HepG2 (cell line): ENCODE measurements at regions not wholly inside any gene's neighbourhood (a gene's known extent, or its start where the extent isn't known, plus 50 kb on each side); places are given as distances from the start of the nearest gene placed in this dataset.

Source experiments
- ATAC-seq: fragments of 200-7000 bp; cut with Tn5 transposase; 3 replicates; pipeline ENCODE4 v1.9.1; 2020; ENCODE audit warnings: mild to moderate bottlenecking, moderate library complexity
- BruUV-seq: library from RNA; stranded (reverse); fragments of 400-500 nt; replicated peaks from 2 replicates; lab custom pipeline; 2021; lab: Mats Ljungman, UMichigan
- CTCF ChIA-PET: fragments of 300-600 bp; formaldehyde crosslinking; extraction: SDS; loops from one replicate; lab custom pipeline; 2021; ENCODE audit warnings: low total read pairs, inconsistent platforms, low intra/inter-chr PET ratio; lab: Yijun Ruan, JAX
- POLR2A ChIA-PET: fragments of 350-600 bp; sonication (Branson Sonifier 250); formaldehyde crosslinking; loops from one replicate; lab custom pipeline; 2020; ENCODE audit warnings: antibody characterized with exemption, inconsistent platforms; lab: Yijun Ruan, JAX
- DNase-seq: peaks from one replicate; pipeline ENCODE4 v3.0.0-alpha.2; 2015; ENCODE audit warnings: low spot score
- FAIRE-seq: peaks from 3 replicates; lab custom pipeline; 2011; peaks lifted over from hg19 to GRCh38; lab: Jason Lieb, UNC
- H2AFZ ChIP-seq: one replicate; pipeline ENCODE4 v1.6.1; 2011; ENCODE audit warnings: low read length, inconsistent platforms
- H3K27ac ChIP-seq: fragments of 300-600 bp; 3 replicates; pipeline ENCODE4 v1.8.0; 2011; ENCODE audit warnings: mixed run types, mild to moderate bottlenecking, mixed read lengths, low read length, inconsistent platforms; ENCODE audit not compliant: insufficient read depth; ENCODE audit errors: extremely low read length
- H3K27me3 ChIP-seq, 2 experiments: fragments of 200-600 bp in 1 of 2; 2 replicates in 1 of 2; 3 replicates in 1 of 2; pipeline versions ENCODE4 v1.6.0 to v1.8.0; 2011; ENCODE audit warnings: low read length in 2 of 2, mild to moderate bottlenecking in 2 of 2, moderate library complexity in 2 of 2, inconsistent platforms in 1 of 2; ENCODE audit not compliant: insufficient read depth in 2 of 2, control insufficient read depth in 1 of 2
- H3K36me3 ChIP-seq, 2 experiments: fragments of 200-600 bp in 1 of 2; replicated peaks in 1 of 2; 2 replicates in 1 of 2; 3 replicates in 1 of 2; pipeline versions ENCODE4 v1.5.1 to v1.8.0; 2011; ENCODE audit warnings: low read length in 2 of 2, inconsistent platforms in 1 of 2; ENCODE audit not compliant: insufficient read depth in 2 of 2, control insufficient read depth in 1 of 2
- H3K4me1 ChIP-seq: 2 replicates; pipeline ENCODE4 v1.5.1; 2012; ENCODE audit warnings: low read length, inconsistent platforms; ENCODE audit not compliant: insufficient read depth
- H3K4me2 ChIP-seq: 2 replicates; pipeline ENCODE4 v1.6.0; 2011; ENCODE audit warnings: low read depth, low read length, inconsistent platforms
- H3K4me3 ChIP-seq, 3 experiments: fragments of 200-600 bp in 1 of 3; sonication (generic), shearing (Covaris generic) in 1 of 3; replicated peaks in 1 of 3; 2 replicates each; pipeline ENCODE4 v1.5.1; 2011 to 2016; ENCODE audit warnings: low read length in 3 of 3, inconsistent platforms in 2 of 3, low read depth in 2 of 3, mild to moderate bottlenecking in 2 of 3, control low read depth in 1 of 3, mixed read lengths in 1 of 3; ENCODE audit not compliant: insufficient read depth in 1 of 3
- H3K79me2 ChIP-seq: one replicate; pipeline ENCODE4 v1.6.1; 2011; ENCODE audit warnings: low read length, inconsistent platforms; ENCODE audit not compliant: insufficient read depth
- H3K9ac ChIP-seq: 2 replicates; pipeline ENCODE4 v1.6.0; 2011; ENCODE audit warnings: mild to moderate bottlenecking, low read depth, low read length, inconsistent platforms; ENCODE audit not compliant: insufficient read depth
- H3K9me3 ChIP-seq: 2 replicates; pipeline ENCODE4 v1.5.1; 2012; ENCODE audit warnings: mild to moderate bottlenecking, low read length
- H4K20me1 ChIP-seq: 2 replicates; pipeline ENCODE4 v1.6.0; 2011; ENCODE audit warnings: inconsistent platforms, mild to moderate bottlenecking, low read length, moderate library complexity; ENCODE audit not compliant: insufficient read depth
- BCLAF1 ChIP-seq: fragments of 450-650 bp; IDR thresholded peaks from 2 replicates; pipeline ENCODE4 v1.6.1; 2017; ENCODE audit warnings: mild to moderate bottlenecking
- DBP ChIP-seq: sonication (generic); formaldehyde crosslinking; IDR thresholded peaks from 2 replicates; pipeline ENCODE4 v1.4.0; 2020; ENCODE audit warnings: missing genetic modification reagents; ENCODE audit errors: not compliant biosample characterization
- MEIS2 ChIP-seq: sonication (generic); formaldehyde crosslinking; IDR thresholded peaks from 2 replicates; pipeline ENCODE4 v1.9.0; 2021; ENCODE audit warnings: mild to moderate bottlenecking, missing genetic modification reagents
- MTA3 ChIP-seq: sonication (generic); formaldehyde crosslinking; IDR thresholded peaks from 2 replicates; pipeline ENCODE4 v1.4.0; 2020; ENCODE audit warnings: missing genetic modification reagents
- STAT6 ChIP-seq: sonication (generic); formaldehyde crosslinking; IDR thresholded peaks from 2 replicates; pipeline ENCODE4 v1.4.0; 2020; ENCODE audit warnings: missing genetic modification reagents, mild to moderate bottlenecking, borderline replicate concordance
- YEATS2 ChIP-seq: sonication (generic); formaldehyde crosslinking; IDR thresholded peaks from 2 replicates; pipeline ENCODE4 v1.4.0; 2020; ENCODE audit warnings: missing genetic modification reagents, borderline replicate concordance
- ZKSCAN5 ChIP-seq: sonication (generic); formaldehyde crosslinking; IDR thresholded peaks from 2 replicates; pipeline ENCODE4 v1.5.1; 2020; ENCODE audit warnings: mild to moderate bottlenecking, missing genetic modification reagents
- ZNF138 ChIP-seq: sonication (generic); formaldehyde crosslinking; IDR thresholded peaks from 2 replicates; pipeline ENCODE4 v1.5.0; 2020; ENCODE audit warnings: mild to moderate bottlenecking, low read depth, missing genetic modification reagents
- ZNF564 ChIP-seq: sonication (generic); formaldehyde crosslinking; IDR thresholded peaks from 2 replicates; pipeline ENCODE4 v1.8.1; 2023; ENCODE audit warnings: mild to moderate bottlenecking, missing genetic modification reagents
- WGBS: methylation state at CpG from one replicate; pipeline ENCODE4 v1.1.6; 2017; ENCODE audit warnings: low lambda C conversion rate; 5-methylcytosine and 5-hydroxymethylcytosine counted together
- in situ Hi-C: cut with HindIII; loops from 2 replicates; pipeline ENCODE4 v1.10.0; 2017; ENCODE audit warnings: low pct_unique_long_range_greater_than_20kb; ENCODE audit not compliant: extremely low pct_ligation_motif_present
- intact Hi-C: fragments of 100-400 bp; cut with micrococcal nuclease; formaldehyde crosslinking; loops from one replicate; pipeline ENCODE4 v1.10.0; 2022; ENCODE audit not compliant: unreplicated experiment

GRCh38 chr13:111850458-111850857 lies 216.5 kb upstream of the SOX1 start:
- peaks cover 1 to 22% of the 10 kb centered on the region in 2 experiments; a peak in 2 of 5 replicates for H3K27me3 ChIP-seq
- in situ Hi-C loops = no loop called here
- intact Hi-C loops = no loop called here
- DNase-seq (no peak), FAIRE-seq (no peak), ATAC-seq (no peak)
- no peaks in the 10 kb centered on the region for H3K36me3 ChIP-seq
- no peak overlapping the region for H2AFZ ChIP-seq
- CTCF ChIA-PET = no interaction called here
- H3K4me2 ChIP-seq = no peak overlapping the region
- WGBS = 21% methylated on average over 4 of the region's 7 CpGs
- H3K4me3 ChIP-seq = no peak overlapping the region
- H3K9me3 ChIP-seq = no peaks in the 10 kb centered on the region
- POLR2A ChIA-PET = no interaction called here
- BruUV-seq = no TSS peak
- no peak for TF ChIP-seq MTA3
- no peak for TF ChIP-seq BCLAF1
- TF ChIP-seq STAT6 (CRISPR knock-in tag) = no peak
- TF ChIP-seq MEIS2 (CRISPR knock-in tag) = no peak
- TF ChIP-seq DBP (CRISPR knock-in tag) = no peak
- no peak for TF ChIP-seq YEATS2 (CRISPR knock-in tag)
- TF ChIP-seq ZKSCAN5 = no peak
- TF ChIP-seq ZNF564 (CRISPR knock-in tag) = no peak
- no peak for TF ChIP-seq ZNF138 (CRISPR knock-in tag)
- H3K9ac ChIP-seq = no peak overlapping the region
- no peaks in the 10 kb centered on the region for H3K79me2 ChIP-seq
- no peaks in the 10 kb centered on the region for H3K4me1 ChIP-seq
- H3K27ac ChIP-seq = no peak overlapping the region
- no peaks in the 10 kb centered on the region for H4K20me1 ChIP-seq
